Activated naive CD4-positive, alpha-beta T cell treated with anti-CD3 and anti-CD28 coated beads, Interleukin-2, amount 50 U/mL, for 24 hours (primary cell): ENCODE measurements at regions not wholly inside any gene's neighbourhood (a gene's known extent, or its start where the extent isn't known, plus 50 kb on each side); places are given as distances from the start of the nearest gene placed in this dataset.
"Not testable (repeated sequence)": the region's sequence is repeated elsewhere in the genome, so short reads cannot be mapped to it uniquely, and the experiment has no call there.

Experiments used
- H3K27ac Mint-ChIP-seq: one replicate; pipeline ENCODE4 v1.8.0; 2021; ENCODE audit warnings: mild to moderate bottlenecking, mixed read lengths
- H3K27me3 Mint-ChIP-seq: one replicate; pipeline ENCODE4 v1.8.0; 2021; ENCODE audit warnings: mixed read lengths
- H3K36me3 Mint-ChIP-seq: one replicate; pipeline ENCODE4 v1.8.0; 2021; ENCODE audit warnings: mixed read lengths
- H3K4me1 Mint-ChIP-seq: one replicate; pipeline ENCODE4 v1.8.0; 2021; ENCODE audit warnings: mixed read lengths
- H3K4me3 Mint-ChIP-seq: one replicate; pipeline ENCODE4 v1.8.0; 2021; ENCODE audit warnings: mild to moderate bottlenecking, mixed read lengths
- H3K9me3 Mint-ChIP-seq: one replicate; pipeline ENCODE4 v1.8.0; 2021; ENCODE audit warnings: mixed read lengths

GRCh38 chr4:12431259-12431658, 1002.6 kb upstream of the HS3ST1 start:
- H3K27ac Mint-ChIP-seq, H3K4me3 Mint-ChIP-seq, H3K9me3 Mint-ChIP-seq, H3K36me3 Mint-ChIP-seq, H3K27me3 Mint-ChIP-seq, H3K4me1 Mint-ChIP-seq: not testable (repeated sequence)

GRCh38 chr4:12421364-12421763, 992.7 kb upstream of the HS3ST1 start:
- H3K4me1 Mint-ChIP-seq: no peaks in the 10 kb centered on the region
- no peaks in the 10 kb centered on the region for H3K36me3 Mint-ChIP-seq
- no peak overlapping the region for H3K27ac Mint-ChIP-seq
- H3K9me3 Mint-ChIP-seq: no peaks in the 10 kb centered on the region
- no peaks in the 10 kb centered on the region for H3K27me3 Mint-ChIP-seq
- no peak overlapping the region for H3K4me3 Mint-ChIP-seq

- Mint-ChIP-seq H3K4me3 (no peak overlapping the region), H3K27me3 (no peaks in the 10 kb centered on the region), H3K4me1 (no peaks in the 10 kb centered on the region), H3K27ac (no peak overlapping the region), H3K9me3 (no peaks in the 10 kb centered on the region), H3K36me3 (no peaks in the 10 kb centered on the region)
Observed at GRCh38 chr4:12416755-12417154, 988.1 kb upstream of the HS3ST1 start.

DNA sequence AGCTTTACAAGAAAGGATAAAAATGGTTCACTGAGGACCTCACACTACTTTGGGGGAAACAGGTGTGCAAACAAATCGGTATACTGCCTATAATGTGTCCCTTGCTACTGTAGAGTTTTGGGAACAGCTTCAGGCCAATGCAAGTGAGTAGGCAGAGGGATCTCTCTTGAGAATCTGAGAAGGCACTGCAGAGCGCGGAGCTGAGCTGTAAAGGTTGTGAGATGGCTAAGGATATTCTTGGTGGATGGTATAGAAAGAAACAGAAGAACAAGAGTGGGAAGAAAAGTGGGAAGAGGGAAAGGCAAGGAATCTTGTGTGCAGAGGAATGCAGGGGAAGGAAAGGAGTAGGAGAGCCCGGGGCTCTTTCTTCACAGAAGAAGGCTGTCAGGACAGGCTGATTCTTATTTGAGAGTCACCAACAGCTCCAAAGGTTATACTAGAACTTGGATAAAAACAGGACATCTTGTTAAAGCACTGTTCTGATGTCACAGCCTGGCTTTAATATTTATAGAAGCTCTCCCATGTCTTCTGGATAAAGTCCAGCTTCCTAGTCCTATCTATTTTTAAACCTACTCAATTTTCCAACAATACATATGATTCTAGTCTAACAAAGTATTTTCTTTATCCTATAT, 985.6 kb upstream of the HS3ST1 start:
- H3K4me1 Mint-ChIP-seq: no peaks in the 10 kb centered on the region

DNA sequence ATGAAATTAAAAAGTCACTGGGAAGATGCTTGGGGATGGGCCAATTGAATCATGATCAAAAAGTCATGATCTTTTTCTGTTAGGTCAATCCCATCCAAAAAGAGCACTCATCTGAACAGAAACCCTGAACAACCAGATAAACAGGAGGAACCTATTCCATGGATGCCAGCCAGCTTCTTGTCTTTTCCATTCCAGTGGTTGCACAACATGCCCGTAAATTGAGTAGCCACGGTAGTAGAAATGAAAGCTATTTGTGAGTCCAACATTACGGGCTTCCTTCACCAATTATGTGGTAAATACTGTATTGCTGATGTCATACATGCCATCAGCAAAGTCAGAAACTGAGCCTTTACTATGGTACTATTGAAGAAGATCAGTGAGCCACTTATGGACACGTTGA, 982.4 kb upstream of the HS3ST1 start:
- no peak overlapping the region for H3K27ac Mint-ChIP-seq
- peaks cover 4% of the 10 kb centered on the region for H3K9me3 Mint-ChIP-seq
- no peak overlapping the region for H3K4me3 Mint-ChIP-seq
- H3K27me3 Mint-ChIP-seq: no peaks in the 10 kb centered on the region
- H3K36me3 Mint-ChIP-seq: no peaks in the 10 kb centered on the region
- H3K4me1 Mint-ChIP-seq: no peaks in the 10 kb centered on the region

More for the DNA sequence above, 985.6 kb upstream of the HS3ST1 start:
- H3K36me3 Mint-ChIP-seq: no peaks in the 10 kb centered on the region
- no peak overlapping the region for H3K27ac Mint-ChIP-seq
- no peak overlapping the region for H3K4me3 Mint-ChIP-seq
- H3K9me3 Mint-ChIP-seq: peaks cover 4% of the 10 kb centered on the region
- H3K27me3 Mint-ChIP-seq: no peaks in the 10 kb centered on the region

- no peaks in the 10 kb centered on the region for H3K27me3 Mint-ChIP-seq
- H3K9me3 Mint-ChIP-seq: peaks cover 4% of the 10 kb centered on the region
- no peak overlapping the region for H3K27ac Mint-ChIP-seq
- no peaks in the 10 kb centered on the region for H3K36me3 Mint-ChIP-seq
- H3K4me3 Mint-ChIP-seq: no peak overlapping the region
- H3K4me1 Mint-ChIP-seq: no peaks in the 10 kb centered on the region
Observed at GRCh38 chr4:12409507-12410190, 981.0 kb upstream of the HS3ST1 start.

DNA sequence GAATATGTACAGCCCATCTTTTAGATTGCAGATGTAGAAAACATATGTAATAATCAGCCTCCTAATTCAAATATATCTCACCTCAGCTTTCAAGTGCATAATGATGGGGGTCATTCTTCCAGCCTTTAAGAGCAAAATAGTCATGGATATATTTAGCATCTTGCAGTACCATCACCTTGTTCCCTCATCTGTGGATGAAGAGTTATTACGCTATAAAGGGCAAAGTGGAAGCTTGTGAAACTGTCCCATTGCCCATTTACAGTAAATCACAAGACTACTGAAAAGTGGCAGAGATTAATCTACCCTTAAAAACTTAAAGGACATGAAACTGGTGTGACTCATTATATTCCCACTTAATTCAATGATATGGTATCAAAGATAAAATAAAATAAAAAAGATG, 979.7 kb upstream of the HS3ST1 start:
- H3K27ac Mint-ChIP-seq: no peak overlapping the region
- H3K36me3 Mint-ChIP-seq: no peaks in the 10 kb centered on the region
- peaks cover 4% of the 10 kb centered on the region for H3K9me3 Mint-ChIP-seq
- H3K4me1 Mint-ChIP-seq: no peaks in the 10 kb centered on the region
- no peaks in the 10 kb centered on the region for H3K27me3 Mint-ChIP-seq
- no peak overlapping the region for H3K4me3 Mint-ChIP-seq

GRCh38 chr4:12403175-12403574, 974.5 kb upstream of the HS3ST1 start:
- no peak overlapping the region for H3K27ac Mint-ChIP-seq
- H3K36me3 Mint-ChIP-seq: no peaks in the 10 kb centered on the region
- H3K27me3 Mint-ChIP-seq: no peaks in the 10 kb centered on the region
- no peak overlapping the region for H3K4me3 Mint-ChIP-seq
- no peaks in the 10 kb centered on the region for H3K9me3 Mint-ChIP-seq
- no peaks in the 10 kb centered on the region for H3K4me1 Mint-ChIP-seq

- no peaks in the 10 kb centered on the region for H3K9me3 Mint-ChIP-seq
- no peak overlapping the region for H3K4me3 Mint-ChIP-seq
- no peaks in the 10 kb centered on the region for H3K36me3 Mint-ChIP-seq
- H3K4me1 Mint-ChIP-seq: no peaks in the 10 kb centered on the region
- H3K27me3 Mint-ChIP-seq: no peaks in the 10 kb centered on the region
- no peak overlapping the region for H3K27ac Mint-ChIP-seq
Observed at GRCh38 chr4:12399781-12400180, 971.1 kb upstream of the HS3ST1 start.

GRCh38 chr4:12393631-12394262, 965.1 kb upstream of the HS3ST1 start:
- Mint-ChIP-seq H3K4me1 (no peaks in the 10 kb centered on the region), H3K27me3 (no peaks in the 10 kb centered on the region), H3K27ac (no peak overlapping the region), H3K9me3 (peaks cover 4% of the 10 kb centered on the region), H3K4me3 (no peak overlapping the region), H3K36me3 (no peaks in the 10 kb centered on the region)

DNA sequence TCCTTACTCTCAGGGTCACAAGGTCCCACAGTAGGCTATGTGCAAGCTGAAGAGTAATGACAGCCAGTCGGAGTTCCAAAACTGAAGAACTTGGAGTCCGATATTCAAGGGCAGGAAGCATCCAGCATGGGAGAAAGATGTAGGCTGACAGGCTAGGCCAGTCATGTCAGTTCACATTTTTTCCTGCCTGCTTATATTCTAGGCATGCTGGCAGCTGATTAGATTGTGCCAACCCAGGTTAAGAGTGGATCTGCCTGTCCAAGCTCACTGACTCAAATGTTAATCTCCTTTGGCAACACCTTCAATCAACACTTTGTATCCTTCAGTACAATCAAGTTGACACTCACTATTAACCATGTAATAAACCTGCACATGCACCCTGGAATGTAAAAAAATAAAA, 960.9 kb upstream of the HS3ST1 start:
- Mint-ChIP-seq H3K4me1 (no peaks in the 10 kb centered on the region), H3K4me3 (no peak overlapping the region), H3K36me3 (no peaks in the 10 kb centered on the region), H3K9me3 (peaks cover 4% of the 10 kb centered on the region), H3K27ac (no peak overlapping the region), H3K27me3 (no peaks in the 10 kb centered on the region)

- H3K36me3 Mint-ChIP-seq: no peaks in the 10 kb centered on the region
- peaks cover 15% of the 10 kb centered on the region for H3K9me3 Mint-ChIP-seq
- H3K4me1 Mint-ChIP-seq: no peaks in the 10 kb centered on the region
- H3K27ac Mint-ChIP-seq: no peak overlapping the region
- H3K4me3 Mint-ChIP-seq: no peak overlapping the region
- H3K27me3 Mint-ChIP-seq: no peaks in the 10 kb centered on the region
Observed at GRCh38 chr4:12382567-12382966, 953.9 kb upstream of the HS3ST1 start.

GRCh38 chr4:12379191-12379590, 950.5 kb upstream of the HS3ST1 start:
- Mint-ChIP-seq H3K36me3 (no peaks in the 10 kb centered on the region), H3K4me1 (no peaks in the 10 kb centered on the region), H3K4me3 (no peak overlapping the region), H3K27me3 (no peaks in the 10 kb centered on the region), H3K27ac (no peak overlapping the region), H3K9me3 (peaks cover 14% of the 10 kb centered on the region)

DNA sequence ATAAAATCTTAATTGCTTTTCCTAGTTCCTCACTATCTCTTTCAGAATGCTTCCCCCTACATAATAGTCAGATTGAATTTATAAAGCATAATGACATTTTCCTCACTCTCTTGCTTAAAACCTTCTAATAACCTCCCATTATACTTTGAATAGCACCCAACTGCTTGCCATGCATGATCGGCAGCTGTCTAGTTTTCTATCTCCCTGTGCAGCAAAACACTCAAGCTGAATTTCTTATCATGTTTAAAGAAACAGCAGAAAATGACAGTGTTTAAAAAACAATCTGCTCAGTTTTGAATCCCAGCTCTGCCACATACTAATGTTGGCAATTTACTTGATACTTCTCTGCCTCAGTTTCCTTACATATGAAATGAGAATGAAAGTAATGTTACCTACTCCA, 947.1 kb upstream of the HS3ST1 start:
- Mint-ChIP-seq H3K9me3 (peaks cover 5% of the 10 kb centered on the region), H3K27me3 (no peaks in the 10 kb centered on the region), H3K36me3 (no peaks in the 10 kb centered on the region), H3K4me1 (no peaks in the 10 kb centered on the region), H3K27ac (no peak overlapping the region), H3K4me3 (no peak overlapping the region)

GRCh38 chr4:12365869-12366268, 937.2 kb upstream of the HS3ST1 start:
- not testable (repeated sequence) for H3K27ac Mint-ChIP-seq, H3K4me3 Mint-ChIP-seq, H3K27me3 Mint-ChIP-seq, H3K36me3 Mint-ChIP-seq, H3K4me1 Mint-ChIP-seq
- H3K9me3 Mint-ChIP-seq: peaks cover 20% of the 10 kb centered on the region

DNA sequence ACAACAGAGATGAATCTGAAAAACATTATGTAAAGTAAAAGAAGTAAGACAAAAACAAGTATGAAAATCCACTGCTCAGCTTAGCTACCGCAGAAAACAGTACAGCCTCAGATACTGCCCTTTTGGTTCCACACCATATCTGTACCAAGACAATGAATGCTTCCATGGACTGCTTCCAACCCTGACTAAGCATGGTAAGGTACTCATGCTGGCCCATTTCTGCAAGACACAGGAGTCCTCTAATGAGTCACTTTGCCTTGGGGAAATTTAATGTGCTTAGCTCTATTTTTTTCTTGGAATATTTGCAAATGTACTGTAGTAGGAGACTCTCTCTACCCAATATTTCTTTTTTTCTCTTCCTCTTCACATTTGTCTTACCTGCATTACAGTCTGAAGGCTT, 931.7 kb upstream of the HS3ST1 start:
- no peak overlapping the region for H3K27ac Mint-ChIP-seq
- H3K9me3 Mint-ChIP-seq: peaks cover 24% of the 10 kb centered on the region
- no peaks in the 10 kb centered on the region for H3K27me3 Mint-ChIP-seq
- no peaks in the 10 kb centered on the region for H3K36me3 Mint-ChIP-seq
- no peaks in the 10 kb centered on the region for H3K4me1 Mint-ChIP-seq
- H3K4me3 Mint-ChIP-seq: no peak overlapping the region
